ES-I3 (cell line): ENCODE measurements at regions not wholly inside any gene's neighbourhood (a gene's known extent, or its start where the extent isn't known, plus 50 kb on each side); places are given as distances from the start of the nearest gene placed in this dataset.

ENCODE experiments used
- H3K36me3 ChIP-seq: 2 replicates; pipeline ENCODE4 v1.6.1; 2013; ENCODE audit warnings: mild to moderate bottlenecking, low read length, control low read depth, moderate library complexity; ENCODE audit not compliant: insufficient read depth
- H3K4me1 ChIP-seq: 2 replicates; pipeline ENCODE4 v1.6.1; 2013; ENCODE audit warnings: mild to moderate bottlenecking, control low read depth, low read length; ENCODE audit not compliant: insufficient read depth
- H3K9ac ChIP-seq: 2 replicates; pipeline ENCODE4 v1.6.1; 2013; ENCODE audit warnings: low read depth, mild to moderate bottlenecking, low read length, moderate library complexity
- H3K9me3 ChIP-seq: 2 replicates; pipeline ENCODE4 v1.6.1; 2013; ENCODE audit warnings: mild to moderate bottlenecking, low read length, moderate library complexity; ENCODE audit not compliant: control insufficient read depth, insufficient read depth

DNA sequence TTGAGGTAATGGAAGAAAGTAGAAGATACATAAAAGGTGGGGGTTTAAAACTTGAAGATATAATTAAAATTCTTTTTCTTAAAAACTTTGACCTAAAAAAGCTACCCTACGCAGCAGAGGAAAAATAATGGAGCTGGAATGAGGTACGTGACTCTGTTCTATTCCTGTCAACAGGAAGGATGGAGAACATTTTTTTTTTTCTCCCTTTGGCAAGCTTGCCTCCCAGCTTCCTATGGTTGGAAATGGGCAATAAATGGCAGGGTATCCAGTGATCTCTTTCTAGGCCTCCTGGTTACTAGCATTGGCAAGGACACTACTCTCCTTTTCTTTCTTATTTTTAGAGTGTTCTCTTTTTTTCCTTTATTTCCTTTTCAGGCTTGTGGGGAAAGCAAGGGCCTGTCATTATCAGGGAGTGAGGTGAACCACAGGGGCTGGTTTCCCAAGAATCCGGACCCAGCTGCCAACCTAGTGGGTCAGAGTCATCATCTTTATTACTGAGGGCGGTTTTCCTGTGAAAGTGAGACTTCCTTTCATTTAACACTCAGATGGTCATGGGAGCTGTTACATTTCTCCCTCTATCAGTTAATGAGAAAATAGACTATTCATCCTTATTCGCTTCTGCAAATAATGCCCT is 224.6 kb downstream of the SPRY1 start:
- no peaks in the 10 kb centered on the region for H3K36me3 ChIP-seq
- no peaks in the 10 kb centered on the region for H3K9me3 ChIP-seq
- no peaks in the 10 kb centered on the region for H3K4me1 ChIP-seq
- H3K9ac ChIP-seq, result no peak overlapping the region

DNA sequence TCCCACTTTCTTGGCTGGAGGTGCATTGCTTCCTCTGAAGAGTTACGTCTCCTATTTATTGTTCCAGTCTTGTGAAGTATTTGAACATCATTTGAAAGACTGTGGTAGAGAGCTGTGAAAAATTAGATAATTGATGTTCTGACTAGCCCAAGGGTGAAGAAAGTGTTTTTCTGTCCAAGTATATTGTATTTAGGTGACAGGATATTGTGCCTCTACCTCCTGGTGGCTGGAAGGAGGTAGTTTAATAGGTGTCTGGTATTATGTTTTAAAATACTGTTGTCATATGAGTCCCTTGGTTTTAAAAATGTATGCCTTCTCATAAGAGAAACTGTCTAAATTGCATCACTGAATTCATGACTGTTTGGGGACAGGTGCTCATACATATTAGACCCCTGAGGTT is 226.0 kb downstream of the SPRY1 start:
- H3K36me3 ChIP-seq, result no peaks in the 10 kb centered on the region
- no peak overlapping the region for H3K9ac ChIP-seq
- H3K9me3 ChIP-seq, result no peaks in the 10 kb centered on the region
- no peaks in the 10 kb centered on the region for H3K4me1 ChIP-seq

DNA sequence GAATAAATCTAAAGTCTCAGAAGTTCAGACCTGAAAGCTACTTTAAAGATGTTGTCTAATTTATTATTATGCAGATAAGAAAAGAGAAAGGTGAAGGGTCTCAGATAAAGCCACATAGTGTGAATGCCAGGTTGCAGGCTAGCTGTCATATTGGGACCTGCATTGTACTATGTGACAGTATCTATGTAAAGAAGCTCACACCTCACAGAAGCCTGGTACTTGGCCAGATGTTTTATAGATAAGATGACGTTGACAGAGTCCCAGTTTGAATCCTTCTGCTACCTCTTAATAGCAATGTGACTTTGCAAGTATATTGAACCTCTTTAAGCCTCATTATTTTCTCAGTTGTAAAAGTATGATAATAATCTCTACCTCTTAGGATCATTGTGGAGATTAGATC is 227.0 kb downstream of the SPRY1 start:
- Histone ChIP-seq H3K9me3 (no peaks in the 10 kb centered on the region), H3K4me1 (no peaks in the 10 kb centered on the region), H3K36me3 (no peaks in the 10 kb centered on the region), H3K9ac (no peak overlapping the region)

DNA sequence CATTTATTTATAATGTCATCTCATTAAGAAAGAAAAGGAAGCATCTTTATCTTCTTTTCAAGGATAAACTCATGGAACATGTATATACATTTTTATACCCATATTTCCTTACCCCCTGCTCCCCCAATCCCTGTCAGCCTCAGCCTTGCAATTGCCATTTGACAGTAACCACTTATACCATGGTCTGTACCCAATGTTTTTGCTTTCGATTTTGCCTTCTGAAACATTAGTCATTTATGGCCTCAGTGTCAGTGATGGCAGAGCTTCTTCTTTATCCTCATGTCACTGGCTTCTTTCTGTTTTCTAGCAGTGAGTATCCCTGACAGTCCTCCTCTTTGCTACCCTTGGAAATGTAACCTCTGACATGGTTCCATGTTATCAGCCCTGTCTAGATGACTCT is 228.4 kb downstream of the SPRY1 start:
- Histone ChIP-seq H3K9me3 (no peaks in the 10 kb centered on the region), H3K9ac (no peak overlapping the region), H3K4me1 (no peaks in the 10 kb centered on the region), H3K36me3 (no peaks in the 10 kb centered on the region)

DNA sequence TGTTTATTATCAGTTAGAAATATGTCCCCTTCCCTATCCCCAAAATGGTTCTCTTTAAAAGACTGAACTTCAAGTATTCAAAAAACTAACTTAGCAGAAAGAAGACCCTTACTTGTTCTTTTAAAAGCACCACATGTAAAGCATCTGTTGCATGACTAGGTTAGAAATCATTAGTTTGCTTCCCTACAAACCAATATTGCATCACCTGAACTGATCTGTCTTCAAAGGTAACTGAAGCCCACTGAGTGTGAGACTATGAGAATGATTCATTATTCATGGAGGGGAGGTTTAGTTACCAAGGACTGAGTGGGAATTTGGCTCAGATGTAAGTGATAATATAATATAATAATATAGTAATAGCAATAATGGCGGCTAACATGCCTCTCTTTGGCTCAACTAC is 231.7 kb downstream of the SPRY1 start:
- Histone ChIP-seq H3K9ac (no peak overlapping the region), H3K4me1 (no peaks in the 10 kb centered on the region), H3K36me3 (no peaks in the 10 kb centered on the region), H3K9me3 (no peaks in the 10 kb centered on the region)

DNA sequence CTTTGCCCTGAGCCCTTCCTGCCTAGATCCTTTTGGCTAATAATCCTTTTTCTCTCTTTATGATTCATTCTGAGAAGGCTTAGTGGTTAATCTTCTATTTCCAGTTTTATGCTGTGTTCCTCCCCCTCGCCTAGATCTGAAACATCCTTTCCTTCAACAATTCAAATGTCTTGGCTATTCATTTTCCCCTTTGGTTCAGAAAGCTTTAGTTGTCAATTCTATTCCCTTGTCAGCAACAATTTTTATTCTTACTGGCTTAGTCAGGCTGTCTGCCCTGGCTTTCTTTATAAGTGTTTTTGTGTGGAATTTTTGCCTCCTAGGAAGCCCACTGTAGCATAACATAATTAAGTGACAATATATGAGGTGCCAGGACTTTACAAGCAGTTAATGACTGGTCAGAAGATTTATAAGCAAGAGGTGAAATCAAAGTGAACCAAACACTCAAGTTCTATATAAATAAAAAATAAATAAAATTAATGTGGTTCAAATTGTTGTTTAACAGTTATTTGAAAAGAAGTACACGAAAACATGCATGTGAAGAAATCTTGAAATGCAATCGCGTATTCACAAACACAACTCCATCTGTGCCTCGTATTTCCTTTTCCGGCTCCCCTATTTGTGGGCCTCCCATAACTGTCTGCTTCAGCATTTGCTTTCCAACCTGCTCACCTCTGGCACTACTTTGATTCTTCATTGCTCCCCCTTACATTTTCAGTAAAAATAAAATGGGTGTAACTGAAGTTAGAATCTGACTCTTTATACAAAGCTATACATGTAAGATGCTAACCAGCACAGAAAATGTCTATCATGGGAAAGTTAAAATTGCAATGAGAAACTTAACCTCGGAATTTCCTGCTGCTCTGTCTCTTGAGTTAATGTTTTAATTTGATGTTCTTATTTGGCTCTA is 235.4 kb downstream of the SPRY1 start:
- Histone ChIP-seq H3K9ac (no peak overlapping the region), H3K9me3 (no peaks in the 10 kb centered on the region)

DNA sequence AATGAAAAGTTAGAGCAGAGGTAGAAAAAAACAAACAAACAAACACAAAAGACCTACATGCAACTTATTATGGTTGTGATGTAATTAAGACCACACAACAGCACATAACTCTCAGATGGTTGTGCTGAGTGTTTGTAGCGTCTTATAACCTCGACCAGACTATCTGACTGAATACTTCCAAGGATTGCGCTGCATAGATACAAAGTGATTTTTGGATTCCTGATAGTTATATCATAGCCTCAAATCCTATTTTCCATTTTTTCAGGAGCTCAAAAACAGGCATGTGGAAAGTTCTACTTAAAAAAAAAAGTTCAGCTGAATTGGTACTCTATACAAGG is 236.1 kb downstream of the SPRY1 start:
- H3K4me1 ChIP-seq, result no peaks in the 10 kb centered on the region
- H3K9me3 ChIP-seq, result no peaks in the 10 kb centered on the region

More for the DNA sequence above, 235.4 kb downstream of the SPRY1 start:
- no peaks in the 10 kb centered on the region for H3K36me3 ChIP-seq
- no peaks in the 10 kb centered on the region for H3K4me1 ChIP-seq

DNA sequence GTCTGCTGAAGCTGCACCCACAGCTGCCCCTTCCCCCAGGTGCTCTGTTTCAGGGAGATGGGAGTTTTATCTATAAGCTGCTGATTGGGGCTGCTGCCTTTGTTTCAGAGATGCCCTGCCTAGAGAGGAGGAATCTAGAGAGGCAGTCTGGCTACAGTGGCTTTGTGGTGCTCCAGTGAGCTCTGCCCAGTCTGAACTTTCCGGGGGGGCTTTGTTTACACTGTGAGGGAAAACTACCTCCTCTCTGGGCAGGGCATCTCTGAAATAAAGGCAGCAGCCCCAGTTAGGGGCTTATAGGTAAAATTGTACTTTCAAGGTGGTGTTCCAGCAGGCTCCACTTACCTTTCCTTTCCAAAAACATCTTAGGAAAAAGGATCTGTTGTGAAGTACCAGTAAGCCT is 242.2 kb downstream of the SPRY1 start:
- no peaks in the 10 kb centered on the region for H3K9me3 ChIP-seq
- H3K4me1 ChIP-seq, result no peaks in the 10 kb centered on the region
- no peak overlapping the region for H3K9ac ChIP-seq
- H3K36me3 ChIP-seq, result no peaks in the 10 kb centered on the region

More for the DNA sequence above, 236.1 kb downstream of the SPRY1 start:
- H3K36me3 ChIP-seq, result no peaks in the 10 kb centered on the region
- no peak overlapping the region for H3K9ac ChIP-seq

DNA sequence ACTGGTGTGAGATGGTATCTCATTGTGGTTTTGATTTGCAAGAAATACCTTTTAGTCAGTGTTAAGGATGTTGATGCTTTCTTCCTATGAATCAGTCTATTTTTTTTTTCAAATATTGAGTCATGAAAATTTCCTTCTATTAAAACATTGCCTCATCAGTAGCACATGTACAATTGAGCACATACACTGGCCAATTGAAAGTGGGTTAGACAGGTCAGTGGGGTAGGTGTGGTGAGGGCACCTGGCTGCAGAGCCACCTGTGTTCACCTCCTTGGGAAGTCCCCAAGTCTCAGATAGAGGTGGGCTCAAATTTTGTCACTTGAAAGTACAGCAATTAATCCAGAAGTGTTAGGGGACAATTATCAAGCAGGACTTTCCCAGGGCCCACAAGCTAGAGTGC is 243.7 kb downstream of the SPRY1 start:
- no peaks in the 10 kb centered on the region for H3K36me3 ChIP-seq
- no peak overlapping the region for H3K9ac ChIP-seq
- H3K9me3 ChIP-seq, result no peaks in the 10 kb centered on the region
- no peaks in the 10 kb centered on the region for H3K4me1 ChIP-seq

DNA sequence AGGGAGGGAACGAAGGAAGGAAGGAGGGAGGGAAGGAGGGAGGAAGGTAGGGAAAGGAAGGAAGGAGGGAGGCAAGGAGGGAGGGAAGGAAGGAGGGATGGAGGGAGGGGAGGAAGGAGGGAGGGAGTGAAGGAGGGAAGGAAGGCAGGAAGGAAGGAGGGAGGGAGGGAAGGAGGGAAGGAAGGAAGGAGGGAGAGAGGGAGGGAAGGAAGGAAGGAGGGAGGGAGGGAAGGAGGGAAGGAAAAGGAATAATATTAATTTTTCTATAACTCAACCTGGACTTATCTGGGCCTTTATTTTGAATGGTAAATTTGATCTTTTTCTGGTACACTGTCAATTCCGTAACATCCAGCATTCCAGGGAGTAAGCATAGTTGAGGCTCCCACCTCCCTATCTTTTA is 244.2 kb downstream of the SPRY1 start:
- Histone ChIP-seq H3K4me1 (no peaks in the 10 kb centered on the region), H3K9ac (no peak overlapping the region), H3K36me3 (no peaks in the 10 kb centered on the region), H3K9me3 (no peaks in the 10 kb centered on the region)

DNA sequence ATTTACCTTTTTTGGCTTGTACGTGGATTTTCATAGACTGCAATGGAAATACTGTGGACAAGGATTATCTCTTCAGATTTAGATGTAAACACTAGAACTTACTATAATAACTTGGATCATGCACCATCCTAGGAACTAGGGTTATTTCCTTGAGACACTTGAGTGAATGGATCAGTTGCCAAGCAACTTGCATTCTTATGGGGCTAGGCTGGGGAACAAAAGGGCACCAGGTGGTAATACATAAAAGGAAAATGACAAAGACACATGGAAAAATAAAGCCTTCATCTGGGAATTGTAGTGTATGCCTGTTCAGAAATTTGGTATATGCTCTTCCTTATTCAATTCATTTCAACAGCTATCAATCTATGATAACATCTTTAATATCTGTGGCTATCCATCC is 247.1 kb downstream of the SPRY1 start:
- H3K9ac ChIP-seq, result no peak overlapping the region
- H3K36me3 ChIP-seq, result no peaks in the 10 kb centered on the region
- H3K9me3 ChIP-seq, result no peaks in the 10 kb centered on the region
- H3K4me1 ChIP-seq, result no peaks in the 10 kb centered on the region

DNA sequence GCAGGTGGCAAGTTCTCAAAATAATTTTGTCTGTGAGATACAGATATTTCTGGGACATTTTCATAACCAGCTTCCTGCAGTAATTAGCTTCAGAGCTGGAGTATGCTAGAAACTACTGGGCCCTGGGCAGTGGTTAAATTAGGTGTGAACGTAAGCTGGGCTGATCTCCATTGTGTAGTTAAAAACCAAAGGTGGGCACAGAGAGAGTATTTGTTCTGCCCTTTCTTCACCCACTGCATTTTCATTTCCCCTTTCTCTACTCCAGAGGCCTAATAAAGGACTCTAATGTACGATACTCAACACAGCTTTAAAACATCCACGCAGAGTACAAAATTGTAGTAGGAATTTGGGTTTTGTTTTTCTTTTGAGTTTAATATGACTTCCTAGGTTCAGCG is 252.7 kb downstream of the SPRY1 start:
- no peaks in the 10 kb centered on the region for H3K9me3 ChIP-seq
- peaks cover 13% of the 10 kb centered on the region; the same call in 1 of the 2 replicates for H3K4me1 ChIP-seq
- H3K9ac ChIP-seq, result no peak overlapping the region
- no peaks in the 10 kb centered on the region for H3K36me3 ChIP-seq

DNA sequence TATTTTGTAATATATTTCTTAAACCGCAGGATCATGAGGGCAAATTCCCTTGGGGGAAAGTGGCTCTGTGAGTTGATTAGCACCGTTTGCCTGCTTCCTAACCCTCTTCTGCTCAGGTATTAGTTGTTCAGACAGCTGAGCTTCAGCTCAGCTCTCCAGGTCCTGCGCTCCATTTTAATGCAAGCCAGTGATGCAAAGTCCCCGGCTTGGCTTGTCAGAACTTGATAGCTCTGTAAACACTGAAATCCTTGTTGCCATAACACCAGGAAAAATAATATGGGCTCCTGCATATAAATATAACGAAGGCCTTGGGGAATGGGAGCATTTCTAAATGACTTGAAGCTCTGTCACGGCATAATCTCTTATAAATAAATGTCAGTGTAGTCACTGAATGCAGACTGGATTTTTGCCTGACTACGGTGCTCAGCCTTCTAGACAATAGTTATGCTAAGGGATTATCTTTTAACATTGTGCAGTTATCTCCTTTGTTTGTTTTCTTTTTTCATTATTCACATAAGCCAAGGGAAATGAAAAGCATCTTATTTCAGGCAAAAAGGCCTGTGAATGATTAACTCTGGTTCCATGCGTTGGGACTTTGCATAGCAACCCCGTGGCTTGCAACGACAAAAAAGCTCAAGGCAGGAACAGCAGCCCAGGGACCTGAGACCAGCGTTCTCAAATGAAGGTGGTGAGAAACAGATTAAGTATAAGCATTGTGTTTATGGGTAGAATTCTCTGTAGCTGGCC is 253.2 kb downstream of the SPRY1 start:
- Histone ChIP-seq H3K9ac (no peak overlapping the region), H3K4me1 (peaks cover 13% of the 10 kb centered on the region; the same call in 1 of the 2 replicates), H3K36me3 (no peaks in the 10 kb centered on the region), H3K9me3 (no peaks in the 10 kb centered on the region)

DNA sequence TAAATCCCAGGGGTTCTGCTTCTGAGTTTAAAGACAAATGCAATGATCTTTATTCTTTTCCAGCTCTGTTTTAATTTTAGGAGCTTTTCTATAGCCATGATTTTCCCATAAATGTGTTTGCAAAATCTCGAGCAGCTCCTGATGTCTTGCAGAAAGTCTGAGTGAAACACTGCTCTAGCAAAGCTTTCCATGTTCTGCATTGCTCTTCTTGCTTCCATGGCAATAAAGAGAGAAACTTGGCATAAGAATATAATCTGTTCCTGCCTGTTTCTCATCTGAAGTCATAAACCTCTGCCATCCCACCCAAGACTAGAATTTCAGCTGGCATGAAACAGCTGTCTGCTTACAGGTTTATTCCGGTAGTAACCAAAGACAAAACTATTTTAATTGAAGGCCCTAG is 254.5 kb downstream of the SPRY1 start:
- Histone ChIP-seq H3K36me3 (no peaks in the 10 kb centered on the region), H3K4me1 (peaks cover 13% of the 10 kb centered on the region; the same call in 1 of the 2 replicates), H3K9me3 (peaks cover 9% of the 10 kb centered on the region), H3K9ac (no peak overlapping the region)
